NCI-H345 treated with DMSO at 0.1 percent for 48 hours (cell line): ENCODE measurements at regions not wholly inside any gene's neighbourhood (a gene's known extent, or its start where the extent isn't known, plus 50 kb on each side); places are given as distances from the start of the nearest gene placed in this dataset.
A peak's percentile ranks its signal among the peaks of the same experiment; 100 is the strongest.
"Not testable (repeated sequence)": the region's sequence is repeated elsewhere in the genome, so short reads cannot be mapped to it uniquely, and the experiment has no call there.

Experiments
- DNase-seq: peaks from one replicate; lab custom pipeline; 2025; ENCODE audit not compliant: unreplicated experiment; lab: John Stamatoyannopoulos, UW

GRCh38 chr20:19890445-19891051 lies 126.6 kb upstream of the NAA20 start:
- DNase-seq = peak; percentile 79

DNA sequence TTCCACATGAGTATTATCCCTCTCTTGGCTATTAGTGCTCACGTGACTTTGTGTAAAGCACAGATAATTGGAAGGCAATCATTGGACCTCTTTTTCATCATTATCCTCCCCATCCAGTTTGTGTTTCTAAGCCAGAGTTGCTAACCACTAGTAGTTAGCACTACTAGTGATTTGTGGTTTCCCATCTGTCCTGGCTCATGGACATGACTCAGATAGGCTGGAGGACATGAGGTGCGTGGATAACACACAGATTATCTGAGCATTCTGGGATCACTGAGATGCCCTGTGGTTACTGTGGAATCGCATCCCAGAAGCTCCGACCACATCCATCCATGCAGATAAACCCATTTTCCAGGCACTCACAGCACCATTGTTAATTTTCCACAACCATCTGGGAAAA lies 123.8 kb upstream of the NAA20 start:
- no peak for DNase-seq

GRCh38 chr20:19895761-19896160 lies 121.4 kb upstream of the NAA20 start:
- DNase-seq = no peak

DNA sequence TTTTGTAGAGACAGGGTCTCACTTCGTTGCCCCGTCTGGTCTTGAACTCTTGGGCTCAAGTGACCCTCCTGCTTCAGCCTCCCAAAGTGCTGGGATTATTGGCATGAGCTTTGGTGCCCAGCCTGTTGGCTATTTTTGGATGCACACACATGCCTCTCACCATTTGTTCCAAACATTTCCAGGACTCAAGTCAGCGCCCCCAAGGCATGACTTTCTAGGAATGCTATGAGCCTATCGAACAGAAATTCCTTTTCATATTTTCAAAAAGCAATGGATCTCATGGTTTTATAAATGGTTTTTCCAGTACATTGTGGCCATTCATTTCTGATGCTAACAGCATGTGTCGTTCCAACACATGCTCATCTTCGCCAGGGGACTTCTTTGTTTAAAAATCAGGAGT lies 119.3 kb upstream of the NAA20 start:
- no peak for DNase-seq

- no peak for DNase-seq
Observed at GRCh38 chr20:19901226-19901625, 115.9 kb upstream of the NAA20 start.

DNA sequence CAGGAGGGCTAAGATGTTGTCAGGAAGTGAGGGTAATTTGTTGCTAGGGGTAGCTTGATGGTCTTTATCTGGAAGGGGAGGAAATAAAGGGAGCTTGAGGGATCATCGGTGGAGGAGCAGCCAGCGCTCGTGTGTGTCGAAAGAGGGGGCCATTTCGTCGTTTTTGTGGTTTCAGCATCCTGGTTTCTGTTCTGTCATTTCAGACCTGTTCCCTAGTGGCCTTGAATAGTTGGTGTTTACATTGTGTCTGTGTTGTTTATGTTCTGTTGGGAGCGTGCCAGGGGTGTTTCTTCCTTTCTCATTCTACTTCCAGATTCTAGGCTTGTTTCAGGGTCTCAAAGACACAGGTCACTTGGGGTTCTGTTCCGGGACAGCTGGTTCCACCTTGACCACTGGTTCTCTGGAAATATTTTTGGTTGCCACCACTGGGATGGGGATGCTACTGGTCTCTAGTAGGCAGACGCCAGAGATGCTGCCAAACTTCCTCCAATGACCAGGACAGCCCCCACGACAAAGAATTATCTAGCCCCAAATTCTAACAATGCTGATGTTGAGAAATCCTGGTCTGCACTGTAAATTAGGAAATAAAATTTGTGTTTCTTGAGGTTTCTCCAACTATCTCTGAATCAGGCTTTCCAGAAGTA lies 113.9 kb upstream of the NAA20 start:
- DNase-seq = peak; percentile 37

GRCh38 chr20:19907326-19908056 lies 109.7 kb upstream of the NAA20 start:
- DNase-seq = no peak

- no peak for DNase-seq
Observed at GRCh38 chr20:19908576-19908975, 108.6 kb upstream of the NAA20 start.

DNA sequence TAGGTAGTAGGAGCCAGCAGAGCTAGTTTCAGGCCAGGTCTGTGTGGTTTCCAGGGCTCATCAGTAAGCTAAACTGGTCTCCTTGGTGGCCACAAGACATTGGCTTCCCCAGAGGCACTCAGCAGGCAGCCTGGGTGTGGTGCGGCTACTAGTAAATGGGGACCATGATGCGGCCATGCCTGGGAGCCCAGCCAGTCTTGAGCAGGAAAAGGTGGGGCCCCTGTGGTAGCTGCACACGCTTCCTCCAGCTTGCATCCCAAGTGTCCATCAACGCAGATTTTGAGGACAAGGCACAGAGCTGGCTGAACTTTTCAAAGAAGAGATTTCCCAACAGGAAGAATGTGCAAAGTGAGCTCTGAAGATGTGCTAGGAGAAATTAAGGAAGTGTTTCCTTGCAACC lies 107.4 kb upstream of the NAA20 start:
- DNase-seq = no peak

DNA sequence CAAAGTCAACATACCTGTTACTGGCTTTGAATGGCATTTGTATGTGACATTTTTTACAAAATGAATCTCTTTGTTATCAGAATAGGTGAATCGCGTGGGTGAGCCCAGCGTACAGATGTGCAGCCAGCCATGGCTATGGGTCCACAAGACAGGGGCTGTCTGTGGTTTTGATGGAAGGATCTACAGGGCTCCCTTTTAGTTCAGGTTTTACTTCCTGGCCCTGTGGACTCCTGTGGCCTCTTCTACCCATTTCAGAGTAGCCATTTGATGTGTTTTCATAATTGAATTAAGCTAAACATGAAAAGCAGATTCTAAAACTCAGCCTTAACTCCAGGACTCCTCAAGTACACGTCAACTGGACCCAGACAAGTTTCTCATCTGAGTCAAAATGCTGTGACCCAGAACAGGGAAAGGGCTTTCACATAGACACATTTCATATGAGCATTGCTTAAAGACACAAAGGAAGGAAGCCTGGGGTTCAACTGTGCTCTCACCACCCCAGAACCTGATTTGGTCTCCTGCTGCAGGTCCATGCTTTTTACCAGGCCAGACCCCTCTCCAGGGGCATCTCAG lies 105.3 kb upstream of the NAA20 start:
- DNase-seq = no peak

DNA sequence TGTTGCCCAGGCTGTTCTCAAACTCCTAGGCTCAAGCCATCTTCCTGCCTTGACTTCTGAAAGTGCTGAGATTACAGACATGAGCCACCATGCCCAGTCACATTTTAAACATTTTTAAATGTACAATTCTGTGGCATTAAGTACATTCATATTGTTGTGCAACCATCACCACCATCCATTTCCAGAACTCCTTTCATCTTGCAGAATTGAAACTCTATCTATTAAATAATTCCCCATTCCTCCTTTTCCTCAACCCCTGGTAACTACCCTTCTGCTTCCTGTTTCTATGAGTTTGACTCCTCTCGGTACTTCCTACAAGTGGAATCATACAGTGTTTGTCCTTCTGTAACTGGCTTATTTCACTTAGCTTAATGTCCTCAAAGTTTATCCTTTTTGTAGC lies 103.8 kb upstream of the NAA20 start:
- DNase-seq = no peak

DNA sequence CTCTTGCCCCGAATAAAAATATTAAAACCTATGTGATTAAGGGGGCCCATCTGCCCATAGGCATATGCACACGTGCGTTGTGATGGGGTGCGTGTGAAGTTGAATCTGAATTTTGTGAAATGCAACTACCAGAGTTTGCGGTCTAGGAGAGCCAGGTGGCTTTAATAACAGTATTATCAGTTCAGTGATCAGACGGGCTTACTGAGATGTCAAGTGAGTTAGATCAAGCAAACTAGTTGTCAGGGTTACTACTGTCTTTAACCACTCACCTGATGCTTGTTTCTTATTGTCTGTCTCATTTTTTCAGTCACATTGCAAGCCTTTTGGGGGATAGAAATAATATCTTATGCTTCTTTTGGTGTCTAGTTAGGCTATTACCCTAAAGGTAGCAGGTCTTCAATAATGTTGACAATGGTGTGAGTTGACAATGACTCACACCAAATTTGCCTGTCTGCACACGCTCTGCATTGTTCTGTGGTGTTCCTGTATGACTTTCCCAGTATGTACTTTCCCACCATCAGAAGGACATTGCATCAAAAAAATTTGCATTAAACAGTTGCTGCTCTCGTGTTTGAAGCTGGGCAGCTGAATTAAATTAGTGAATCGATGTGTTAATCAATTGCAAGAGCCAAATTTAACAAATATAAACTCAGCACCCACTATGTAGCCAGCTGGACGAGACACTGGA lies 103.1 kb upstream of the NAA20 start:
- no peak for DNase-seq

DNA sequence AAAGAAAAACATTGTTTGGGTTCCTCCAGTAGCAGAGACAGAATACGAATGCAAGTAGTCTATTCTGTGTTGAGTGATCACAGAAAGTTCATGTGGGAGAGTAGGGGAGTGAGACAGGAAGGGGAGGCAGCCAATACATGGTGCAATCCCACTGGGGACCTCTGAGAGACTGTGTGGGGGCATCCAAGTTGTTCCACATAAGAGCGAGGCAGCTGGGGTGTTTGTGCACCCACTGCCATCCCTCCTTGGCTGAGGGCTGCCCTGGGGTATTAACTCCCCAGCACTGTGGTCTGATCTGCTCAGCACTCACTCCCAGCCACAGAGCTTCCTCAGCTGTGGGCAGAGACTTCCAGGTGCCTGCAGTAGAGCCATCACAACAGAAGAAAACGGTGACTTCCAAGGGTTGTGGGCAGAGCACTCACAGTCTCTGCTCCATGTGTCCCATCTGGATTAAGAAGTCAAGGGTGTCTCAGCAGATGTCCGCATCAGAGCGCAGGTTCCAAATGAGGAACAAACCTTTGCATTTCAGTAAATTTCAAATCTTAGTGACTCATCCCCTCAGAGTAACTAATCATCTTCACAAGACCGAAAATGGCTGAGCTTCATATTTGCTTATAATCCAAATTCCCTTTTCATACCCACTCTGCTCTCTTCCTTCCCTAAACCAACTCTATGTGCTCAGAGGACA lies 101.9 kb upstream of the NAA20 start:
- DNase-seq = no peak

- no peak for DNase-seq
Observed at GRCh38 chr20:19916531-19917485, 100.4 kb upstream of the NAA20 start.

DNA sequence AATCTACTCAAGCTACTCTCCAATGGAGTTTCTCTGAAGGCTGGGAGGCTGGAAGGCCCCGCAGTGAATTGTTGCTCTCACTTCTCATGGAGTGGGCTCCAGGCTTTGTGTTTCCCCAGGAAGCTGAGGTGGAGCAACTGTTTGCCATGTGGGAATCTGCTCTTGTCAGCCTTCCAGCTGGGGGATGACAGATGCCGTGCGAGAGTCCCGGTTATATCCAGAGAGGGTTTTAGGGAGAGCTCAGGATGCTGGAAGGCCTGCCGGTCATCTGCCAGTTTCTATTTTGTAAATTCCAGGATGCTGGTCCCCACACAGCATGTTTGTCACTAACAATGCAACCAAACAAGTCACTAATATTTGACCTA lies 98.2 kb upstream of the NAA20 start:
- no peak for DNase-seq

DNA sequence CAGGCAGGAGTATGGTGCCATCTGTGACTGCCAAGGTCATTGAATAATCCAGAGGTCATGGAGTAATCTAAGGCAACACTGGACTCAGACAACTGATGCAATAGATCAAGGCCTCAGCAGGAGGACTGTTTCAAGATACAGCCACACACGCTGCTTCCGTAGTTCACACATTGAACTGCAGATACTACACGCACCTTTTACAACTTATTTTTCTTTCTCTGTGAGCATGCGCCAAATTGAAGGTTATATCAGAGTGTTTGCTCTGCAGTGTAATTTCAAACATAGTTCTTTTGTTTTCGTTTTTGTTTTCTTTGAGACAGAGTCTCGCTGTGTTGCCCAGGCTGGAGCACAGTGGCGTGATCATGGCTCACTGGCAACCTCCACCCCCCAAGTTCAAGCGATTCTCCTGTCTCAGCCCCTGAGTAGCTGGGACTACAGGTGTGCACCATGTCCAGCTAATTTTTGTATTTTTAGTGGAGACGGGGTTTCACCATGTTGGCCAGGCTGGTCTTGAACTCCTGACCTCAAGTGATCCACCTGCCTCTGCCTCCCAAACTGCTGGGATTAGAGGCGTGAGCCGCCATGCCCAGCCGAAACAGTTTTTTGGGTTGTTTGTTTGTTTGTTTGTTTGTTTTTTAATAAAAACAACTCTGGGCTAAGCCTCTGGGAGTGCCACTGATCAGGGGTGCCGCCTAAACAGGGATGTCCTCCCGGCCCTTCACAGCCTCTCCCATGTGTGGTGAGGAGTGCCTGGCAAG lies 96.6 kb upstream of the NAA20 start:
- DNase-seq = no peak

GRCh38 chr20:19921284-19921793 lies 95.8 kb upstream of the NAA20 start:
- no peak for DNase-seq

- not testable (repeated sequence) for DNase-seq
Observed at GRCh38 chr20:19921829-19922228, 95.3 kb upstream of the NAA20 start.

DNA sequence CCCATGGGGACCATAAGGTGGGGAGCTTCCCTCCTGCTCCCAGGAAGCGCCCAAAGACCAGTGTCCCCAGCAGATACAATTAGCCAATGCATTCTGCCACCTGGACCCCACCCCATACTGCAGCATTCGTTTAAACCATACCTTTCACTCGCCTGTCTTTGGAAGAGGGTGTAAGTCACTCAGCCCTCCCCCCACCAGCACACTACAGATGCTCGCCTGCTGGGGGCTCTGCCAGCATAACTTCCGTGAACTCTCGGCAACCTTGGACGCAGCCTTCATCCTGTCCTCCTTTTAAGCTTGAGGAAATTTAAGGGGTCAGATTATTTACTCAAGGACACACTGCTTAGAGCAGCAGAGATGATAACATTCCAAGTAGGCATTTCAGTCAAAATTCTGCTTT lies 94.4 kb upstream of the NAA20 start:
- DNase-seq = no peak
